B cell (primary cell): ENCODE measurements at regions not wholly inside any gene's neighbourhood (a gene's known extent, or its start where the extent isn't known, plus 50 kb on each side); places are given as distances from the start of the nearest gene placed in this dataset.

ENCODE experiments used
- ATAC-seq: fragments of 200-7000 bp; cut with Tn5 transposase; one replicate; pipeline ENCODE4 v1.10.0; 2021; ENCODE audit warnings: low read depth, mild to moderate bottlenecking, moderate number of reproducible peaks, moderate library complexity
- CTCF ChIA-PET: fragments of 350-600 bp; sonication (Branson Sonifier 250); formaldehyde crosslinking; loops from one replicate; lab custom pipeline; 2021; ENCODE audit warnings: antibody characterized with exemption, inconsistent platforms; lab: Charles Lee
- POLR2A ChIA-PET: fragments of 350-600 bp; sonication (Branson Sonifier 250); formaldehyde crosslinking; loops from one replicate; lab custom pipeline; 2021; ENCODE audit warnings: antibody characterized with exemption; lab: Charles Lee
- DNase-seq: peaks from one replicate; pipeline ENCODE4 v3.0.0; 2013
- H2AFZ ChIP-seq: 2 replicates; pipeline ENCODE4 v1.6.1; 2012; ENCODE audit warnings: mild to moderate bottlenecking, low read depth, low read length; ENCODE audit not compliant: insufficient read depth, poor library complexity, severe bottlenecking
- H3K27ac ChIP-seq, 2 donors: 1 replicate in 1 of 2; 2 replicates in 1 of 2; pipeline ENCODE4 v1.5.1; 2012 to 2013; ENCODE audit warnings: low read length in 2 of 2, mild to moderate bottlenecking in 2 of 2, moderate library complexity in 1 of 2
- H3K27me3 ChIP-seq, 4 experiments: fragments of 200-600 bp in 1 of 4; sonication (generic) in 1 of 4; replicated peaks in 1 of 4; 1 replicate in 2 of 4; 2 replicates in 2 of 4; pipeline versions ENCODE4 v1.6.1 to v1.7.0; 2013 to 2016; ENCODE audit warnings: low read length in 3 of 4, mild to moderate bottlenecking in 2 of 4, mixed read lengths in 1 of 4, moderate library complexity in 1 of 4; ENCODE audit not compliant: insufficient read depth in 4 of 4, control insufficient read depth in 3 of 4; ENCODE audit errors: control extremely low read depth in 1 of 4
- H3K36me3 ChIP-seq, 2 experiments: replicated peaks in 1 of 2; 1 replicate in 1 of 2; 2 replicates in 1 of 2; pipeline versions ENCODE4 v1.6.1 to v1.7.1; 2013; ENCODE audit warnings: low read length in 1 of 2; ENCODE audit not compliant: insufficient read depth in 2 of 2, control insufficient read depth in 1 of 2; ENCODE audit errors: control extremely low read depth in 1 of 2, extremely low read depth in 1 of 2
- H3K4me1 ChIP-seq, 2 donors: fragments of 200-600 bp in 1 of 2; sonication (generic) in 1 of 2; 1 replicate in 1 of 2; 2 replicates in 1 of 2; pipeline versions ENCODE4 v1.5.1 to v1.6.1; 2013 to 2017; ENCODE audit warnings: low read length in 2 of 2; ENCODE audit not compliant: control insufficient read depth in 2 of 2, insufficient read depth in 2 of 2
- H3K4me2 ChIP-seq: replicated peaks from 2 replicates; pipeline ENCODE3; 2012; ENCODE audit warnings: mild to moderate bottlenecking, low read depth, low read length; ENCODE audit not compliant: poor library complexity, severe bottlenecking
- H3K4me3 ChIP-seq, 5 experiments: fragments of 200-600 bp in 1 of 5; sonication (generic) in 1 of 5; 1 replicate in 3 of 5; 2 replicates in 2 of 5; pipeline versions ENCODE4 v1.5.1 to v1.7.0; 2011 to 2016; ENCODE audit warnings: low read length in 4 of 5, mild to moderate bottlenecking in 4 of 5, low read depth in 2 of 5, control low read depth in 1 of 5, moderate library complexity in 1 of 5; ENCODE audit not compliant: insufficient read depth in 1 of 5; ENCODE audit errors: control extremely low read depth in 1 of 5, extremely low read depth in 1 of 5
- H3K79me2 ChIP-seq: fragments of 200-600 bp; sonication (generic); one replicate; pipeline ENCODE4 v1.6.0; 2016; ENCODE audit warnings: low read length; ENCODE audit not compliant: control insufficient read depth, insufficient read depth
- H3K9ac ChIP-seq: fragments of 200-600 bp; sonication (generic); 2 replicates; pipeline ENCODE4 v1.6.1; 2017; ENCODE audit warnings: mild to moderate bottlenecking, low read length, moderate library complexity
- H3K9me3 ChIP-seq, 3 donors: one replicate each; pipeline versions ENCODE4 v1.6.1 to v1.7.1; 2013; ENCODE audit warnings: low read length in 2 of 3; ENCODE audit not compliant: control insufficient read depth in 2 of 3, insufficient read depth in 1 of 3; ENCODE audit errors: control extremely low read depth in 1 of 3
- H4K20me1 ChIP-seq: 2 replicates; pipeline ENCODE4 v1.6.0; 2012; ENCODE audit warnings: mild to moderate bottlenecking, low read length; ENCODE audit not compliant: insufficient read depth, control insufficient read depth, poor library complexity, severe bottlenecking
- H3K27ac Mint-ChIP-seq: one replicate; pipeline ENCODE4 v1.8.0; 2021; ENCODE audit warnings: mixed read lengths
- H3K27me3 Mint-ChIP-seq: one replicate; pipeline ENCODE4 v1.8.0; 2021; ENCODE audit warnings: mixed read lengths
- H3K4me1 Mint-ChIP-seq: one replicate; pipeline ENCODE4 v1.8.0; 2021; ENCODE audit warnings: mixed read lengths
- H3K4me3 Mint-ChIP-seq: one replicate; pipeline ENCODE4 v1.8.0; 2021; ENCODE audit warnings: mixed read lengths
- H3K9me3 Mint-ChIP-seq: one replicate; pipeline ENCODE4 v1.8.0; 2022; ENCODE audit warnings: mixed read lengths; ENCODE audit not compliant: insufficient read depth
- CTCF ChIP-seq: fragments of 200-600 bp; IDR thresholded peaks from one replicate; pipeline ENCODE4 v1.8.0; 2022; ENCODE audit warnings: antibody characterized with exemption, mild to moderate bottlenecking
- EZH2 ChIP-seq: IDR thresholded peaks from 2 replicates; pipeline ENCODE4 v1.6.1; 2012; ENCODE audit warnings: borderline replicate concordance, low read depth, mild to moderate bottlenecking, moderate library complexity, low read length; ENCODE audit not compliant: insufficient read depth, poor library complexity, severe bottlenecking
- WGBS: methylation state at CpG from one replicate; pipeline ENCODE4 v1.1.5; 2013; ENCODE audit warnings: missing lambda C conversion rate; ENCODE audit not compliant: insufficient coverage; 5-methylcytosine and 5-hydroxymethylcytosine counted together
- intact Hi-C: fragments of 100-400 bp; cut with micrococcal nuclease; formaldehyde crosslinking; loops from one replicate; pipeline ENCODE4 v1.10.0; 2022

DNA sequence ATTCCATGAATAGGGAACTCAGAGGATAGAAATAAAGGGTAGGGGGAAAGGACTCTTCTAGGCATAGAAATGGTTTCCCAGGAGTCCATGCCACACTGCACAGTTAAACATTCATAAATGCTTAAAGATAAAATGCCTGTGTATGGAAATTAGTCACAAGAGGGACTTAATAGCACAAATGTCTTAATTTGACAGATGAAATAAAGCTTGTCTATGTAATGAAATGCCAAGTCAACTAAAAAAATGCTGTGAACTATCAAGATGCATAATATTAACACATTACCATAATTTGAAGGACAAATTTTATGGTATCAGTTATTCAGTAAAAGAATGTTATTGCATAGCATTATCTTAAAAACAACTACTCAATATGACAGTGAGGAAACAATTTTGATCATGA, 553.2 kb upstream of the NETO1 start:
- no peaks in the 10 kb centered on the region for H3K4me1 ChIP-seq
- H3K9me3 Mint-ChIP-seq: no peaks in the 10 kb centered on the region
- no peaks in the 10 kb centered on the region for H4K20me1 ChIP-seq
- peaks cover 0 to 1% (median 0%) of the 10 kb centered on the region in 3 donors for H3K9me3 ChIP-seq
- TF ChIP-seq EZH2 (no peak), CTCF (no peak)
- intact Hi-C loops: no loop called here
- H3K4me3 Mint-ChIP-seq: no peak overlapping the region
- H3K4me3 ChIP-seq: no peak overlapping the region
- no peak overlapping the region for H3K27ac Mint-ChIP-seq
- no peaks in the 10 kb centered on the region for H3K27me3 Mint-ChIP-seq
- H2AFZ ChIP-seq: no peak overlapping the region
- CTCF ChIA-PET: no interaction called here
- no peak overlapping the region for H3K4me2 ChIP-seq
- DNase-seq (no peak), ATAC-seq (no peak)
- no peaks in the 10 kb centered on the region for H3K36me3 ChIP-seq
- no peak overlapping the region for H3K27ac ChIP-seq
- POLR2A ChIA-PET: no interaction called here
- H3K79me2 ChIP-seq: no peaks in the 10 kb centered on the region
- H3K9ac ChIP-seq: no peak overlapping the region
- no peaks in the 10 kb centered on the region for H3K4me1 Mint-ChIP-seq
- no peaks in the 10 kb centered on the region for H3K27me3 ChIP-seq

- no peaks in the 10 kb centered on the region for H3K27me3 Mint-ChIP-seq
- no peak overlapping the region for H3K4me3 Mint-ChIP-seq
- H3K9me3 Mint-ChIP-seq: no peaks in the 10 kb centered on the region
- no peak overlapping the region for H3K27ac Mint-ChIP-seq
- no peak overlapping the region for H3K4me3 ChIP-seq
- ATAC-seq (no peak), DNase-seq (no peak)
- H3K9me3 ChIP-seq: peaks cover 0 to 1% (median 0%) of the 10 kb centered on the region in 3 donors
- H3K27ac ChIP-seq: no peak overlapping the region
- H3K27me3 ChIP-seq: no peaks in the 10 kb centered on the region
- H3K36me3 ChIP-seq: no peaks in the 10 kb centered on the region
- CTCF ChIA-PET: no interaction called here
- no peak overlapping the region for H2AFZ ChIP-seq
- intact Hi-C loops: no loop called here
- WGBS: no CpG with 5 or more reads among the region's 4 CpGs
- no peak overlapping the region for H3K9ac ChIP-seq
- no peak overlapping the region for H3K4me2 ChIP-seq
- no peaks in the 10 kb centered on the region for H4K20me1 ChIP-seq
- H3K4me1 ChIP-seq: no peaks in the 10 kb centered on the region
- H3K4me1 Mint-ChIP-seq: no peaks in the 10 kb centered on the region
- TF ChIP-seq CTCF: no peak
- no peak for TF ChIP-seq EZH2
- no peaks in the 10 kb centered on the region for H3K79me2 ChIP-seq
- POLR2A ChIA-PET: no interaction called here
Measured at GRCh38 chr18:73419531-73419930, 551.7 kb upstream of the NETO1 start.
